HL-60 (cell line): ENCODE measurements at regions not wholly inside any gene's neighbourhood (a gene's known extent, or its start where the extent isn't known, plus 50 kb on each side); places are given as distances from the start of the nearest gene placed in this dataset.

Experiments
- DNase-seq, 2 experiments: peaks; one replicate each; pipeline ENCODE4 v3.0.0-alpha.2; 2010 to 2020; ENCODE audit warnings: low read depth in 1 of 2, low spot score in 1 of 2
- H3K27ac ChIP-seq: fragments of 250-450 bp; sonication (Bioruptor Pico); replicated peaks from 2 replicates; pipeline ENCODE4 v1.5.1; 2020; ENCODE audit warnings: mild to moderate bottlenecking, moderate library complexity
- H3K27me3 ChIP-seq: fragments of 250-450 bp; sonication (Bioruptor Pico); 2 replicates; pipeline ENCODE4 v1.5.1; 2021; ENCODE audit warnings: mild to moderate bottlenecking, moderate library complexity; ENCODE audit not compliant: insufficient read depth, poor library complexity, severe bottlenecking
- H3K4me3 ChIP-seq: replicated peaks from 2 replicates; pipeline ENCODE4 v1.5.1; 2011; ENCODE audit warnings: mild to moderate bottlenecking, control low read depth, low read length; ENCODE audit not compliant: insufficient read depth
- CTCF ChIP-seq: IDR thresholded peaks from one replicate; pipeline ENCODE4 v1.5.1; 2011; ENCODE audit warnings: low read length, control low read depth, inconsistent platforms; ENCODE audit not compliant: insufficient read depth
- GABPA ChIP-seq: IDR thresholded peaks from 2 replicates; pipeline ENCODE4 v1.6.1; 2012; ENCODE audit warnings: low read depth
- POLR2AphosphoS5 ChIP-seq: IDR thresholded peaks from 2 replicates; pipeline ENCODE4 v1.6.1; 2012; ENCODE audit warnings: low read depth
- REST ChIP-seq: IDR thresholded peaks from 2 replicates; pipeline ENCODE4 v1.6.1; 2012; ENCODE audit warnings: low read depth; ENCODE audit not compliant: insufficient replicate concordance
- SPI1 ChIP-seq: IDR thresholded peaks from 2 replicates; pipeline ENCODE4 v1.6.1; 2012; ENCODE audit warnings: low read depth, mild to moderate bottlenecking, borderline replicate concordance

- H3K4me3 ChIP-seq, result no peak overlapping the region
- TF ChIP-seq GABPA (no peak), POLR2AphosphoS5 (no peak), CTCF (no peak), REST (no peak), SPI1 (no peak; the same call in 1 of the 2 replicates)
- DNase-seq, result no peak
- H3K27ac ChIP-seq, result peak overlapping the region; percentile 27
- no peaks in the 10 kb centered on the region for H3K27me3 ChIP-seq
Measured at GRCh38 chr13:109418111-109418510, 368.3 kb downstream of the IRS2 start.

GRCh38 chr13:109416001-109416400 lies 370.4 kb downstream of the IRS2 start:
- Histone ChIP-seq H3K27ac (no peak overlapping the region), H3K4me3 (no peak overlapping the region), H3K27me3 (no peaks in the 10 kb centered on the region)
- no peak for DNase-seq
- TF ChIP-seq POLR2AphosphoS5 (no peak), CTCF (no peak), REST (no peak), GABPA (no peak), SPI1 (no peak)

- no peak for DNase-seq
- no peaks in the 10 kb centered on the region for H3K27me3 ChIP-seq
- TF ChIP-seq REST, result no peak
- no peak for TF ChIP-seq CTCF
- no peak for TF ChIP-seq POLR2AphosphoS5
- no peak for TF ChIP-seq SPI1
- TF ChIP-seq GABPA, result no peak
- H3K27ac ChIP-seq, result no peak overlapping the region
- H3K4me3 ChIP-seq, result no peak overlapping the region
Measured at GRCh38 chr13:109415057-109415456, 371.3 kb downstream of the IRS2 start.
